ENCODE measurements at regions not wholly inside any gene's neighbourhood (a gene's known extent, or its start where the extent isn't known, plus 50 kb on each side); places are given as distances from the start of the nearest gene placed in this dataset.
A peak's percentile ranks its signal among the peaks of the same experiment; 100 is the strongest.

GRCh38 chr3:127418560-127419147 lies 130.8 kb upstream of the PRR20G start:
- Histone ChIP-seq H3K4me1 (ENCODE audit: insufficient read depth, low read length) (no peaks in the 10 kb centered on the region), H3K4me3 (ENCODE audit: insufficient read depth, low read depth, low read length) (no peak overlapping the region), H3K27me3 (ENCODE audit: insufficient read depth, low read length) (peaks cover 37% of the 10 kb centered on the region), H3K9ac (ENCODE audit: low read length) (no peak overlapping the region), H3K27ac (ENCODE audit: low read depth, low read length) (no peak overlapping the region), H3K36me3 (ENCODE audit: insufficient read depth, low read length) (no peaks in the 10 kb centered on the region), H3K79me2 (ENCODE audit: insufficient read depth, low read length) (no peaks in the 10 kb centered on the region), H3K4me2 (ENCODE audit: low read length) (no peak overlapping the region), H4K20me1 (ENCODE audit: insufficient read depth, low read length) (no peaks in the 10 kb centered on the region), H2AFZ (ENCODE audit: low read depth, low read length) (no peak overlapping the region), H3K9me3 (ENCODE audit: insufficient read depth, low read depth, low read length) (no peaks in the 10 kb centered on the region)
- Mint-ChIP-seq H3K4me1 (ENCODE audit: low read depth, unreplicated experiment) (peaks cover 31% of the 10 kb centered on the region), H3K9me3 (ENCODE audit: unreplicated experiment) (no peaks in the 10 kb centered on the region), H3K36me3 (ENCODE audit: low read depth, unreplicated experiment) (no peaks in the 10 kb centered on the region), H3K4me3 (ENCODE audit: unreplicated experiment) (no peak overlapping the region), H3K27me3 (ENCODE audit: low read depth, unreplicated experiment) (peaks cover 6% of the 10 kb centered on the region), H3K27ac (ENCODE audit: unreplicated experiment) (no peak overlapping the region)
- DNase-seq (ENCODE audit: low read depth) = no peak
- no peak for FAIRE-seq
- no peak for TF ChIP-seq CTCF (IDR thresholded peaks at IDR 0.05; ENCODE audit: insufficient read depth, low read depth, low read length)
- no peak for TF ChIP-seq EZH2 (IDR thresholded peaks at IDR 0.05; ENCODE audit: insufficient read depth, low read length)

DNA sequence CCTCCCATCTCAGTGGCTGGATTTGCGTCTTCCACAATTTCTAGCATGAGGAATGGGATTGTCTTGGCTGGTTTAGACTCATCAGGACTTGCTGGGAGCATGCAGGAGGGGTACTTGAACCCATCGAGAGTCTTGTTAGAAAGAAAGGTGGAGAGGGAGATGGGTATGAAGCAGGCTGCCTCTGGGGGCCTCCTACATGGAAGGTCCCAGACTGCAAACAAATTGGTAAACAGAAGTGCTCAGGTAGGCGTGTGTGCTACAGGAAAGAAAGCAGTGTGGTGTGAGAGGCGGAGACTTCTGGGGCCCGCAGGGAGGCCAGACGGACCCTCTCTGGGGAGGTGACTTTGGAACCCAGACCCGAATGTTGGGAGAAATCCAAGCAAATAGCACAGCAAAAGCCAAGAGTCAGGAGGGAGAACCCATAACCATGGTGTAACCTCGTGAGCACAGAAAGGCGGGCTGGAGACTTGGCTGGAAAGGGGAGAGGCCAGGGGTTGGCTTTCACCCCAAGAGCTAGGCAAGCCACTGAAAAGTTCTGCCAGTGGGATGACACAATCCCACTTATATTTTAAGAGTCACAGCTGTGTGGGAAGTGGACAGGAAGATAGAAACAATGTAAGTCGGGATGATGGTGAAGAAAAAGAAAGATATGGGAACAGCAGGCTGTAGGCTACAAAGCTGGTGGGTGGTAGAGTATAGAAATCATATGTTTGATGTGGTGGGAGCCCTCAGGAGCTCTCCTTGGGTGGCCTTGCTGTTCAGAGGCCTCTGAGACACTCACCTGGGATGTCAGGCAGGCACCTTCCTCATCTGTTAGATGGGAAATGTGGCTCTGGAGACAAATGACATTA lies 130.1 kb upstream of the PRR20G start:
- no peaks in the 10 kb centered on the region for H3K9me3 Mint-ChIP-seq (ENCODE audit: unreplicated experiment)
- H3K27me3 Mint-ChIP-seq (ENCODE audit: low read depth, unreplicated experiment) = peaks cover 6% of the 10 kb centered on the region
- no peaks in the 10 kb centered on the region for H3K36me3 Mint-ChIP-seq (ENCODE audit: low read depth, unreplicated experiment)
- TF ChIP-seq EZH2 (IDR thresholded peaks at IDR 0.05; ENCODE audit: insufficient read depth, low read length) = no peak
- no peak for TF ChIP-seq CTCF (IDR thresholded peaks at IDR 0.05; ENCODE audit: insufficient read depth, low read depth, low read length)
- Histone ChIP-seq H3K27ac (ENCODE audit: low read depth, low read length) (no peak overlapping the region), H3K79me2 (ENCODE audit: insufficient read depth, low read length) (no peaks in the 10 kb centered on the region), H3K9me3 (ENCODE audit: insufficient read depth, low read depth, low read length) (no peaks in the 10 kb centered on the region), H3K36me3 (ENCODE audit: insufficient read depth, low read length) (no peaks in the 10 kb centered on the region), H3K4me2 (ENCODE audit: low read length) (no peak overlapping the region), H3K27me3 (ENCODE audit: insufficient read depth, low read length) (peaks cover 31% of the 10 kb centered on the region), H3K4me3 (ENCODE audit: insufficient read depth, low read depth, low read length) (no peak overlapping the region), H3K4me1 (ENCODE audit: insufficient read depth, low read length) (no peaks in the 10 kb centered on the region), H4K20me1 (ENCODE audit: insufficient read depth, low read length) (no peaks in the 10 kb centered on the region), H2AFZ (ENCODE audit: low read depth, low read length) (no peak overlapping the region), H3K9ac (ENCODE audit: low read length) (no peak overlapping the region)
- no peak overlapping the region for H3K27ac Mint-ChIP-seq (ENCODE audit: unreplicated experiment)
- FAIRE-seq (no peak), DNase-seq (ENCODE audit: low read depth) (no peak)
- H3K4me3 Mint-ChIP-seq (ENCODE audit: unreplicated experiment) = no peak overlapping the region
- peaks cover 37% of the 10 kb centered on the region for H3K4me1 Mint-ChIP-seq (ENCODE audit: low read depth, unreplicated experiment)

DNA sequence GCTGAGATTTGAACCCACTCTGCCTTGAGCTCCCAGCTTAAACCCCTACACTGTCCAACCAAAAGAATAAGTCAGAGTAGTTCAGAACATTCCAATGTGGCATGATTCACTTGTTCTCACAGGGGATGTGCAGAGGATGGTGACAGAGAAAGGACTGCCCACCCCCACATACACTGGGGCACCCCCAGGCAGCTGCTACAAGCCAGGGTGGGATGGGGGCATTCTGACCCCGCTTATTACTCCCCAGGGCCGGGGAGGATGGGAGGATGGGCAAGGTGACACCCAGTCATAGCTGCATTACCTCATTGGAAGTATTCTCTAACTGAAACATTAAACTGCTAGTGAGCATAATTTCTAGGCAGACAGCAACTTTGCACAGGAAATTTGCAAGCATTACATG lies 126.0 kb upstream of the PRR20G start:
- Histone ChIP-seq H4K20me1 (ENCODE audit: insufficient read depth, low read length) (no peaks in the 10 kb centered on the region), H2AFZ (ENCODE audit: low read depth, low read length) (no peak overlapping the region), H3K36me3 (ENCODE audit: insufficient read depth, low read length) (no peaks in the 10 kb centered on the region), H3K9me3 (ENCODE audit: insufficient read depth, low read depth, low read length) (no peaks in the 10 kb centered on the region), H3K4me2 (ENCODE audit: low read length) (no peak overlapping the region), H3K27me3 (ENCODE audit: insufficient read depth, low read length) (peaks cover 17% of the 10 kb centered on the region), H3K4me1 (ENCODE audit: insufficient read depth, low read length) (no peaks in the 10 kb centered on the region), H3K27ac (ENCODE audit: low read depth, low read length) (no peak overlapping the region), H3K9ac (ENCODE audit: low read length) (no peak overlapping the region), H3K79me2 (ENCODE audit: insufficient read depth, low read length) (no peaks in the 10 kb centered on the region), H3K4me3 (ENCODE audit: insufficient read depth, low read depth, low read length) (no peak overlapping the region)
- H3K4me1 Mint-ChIP-seq (ENCODE audit: low read depth, unreplicated experiment) = peaks cover 29% of the 10 kb centered on the region
- no peak for TF ChIP-seq CTCF (IDR thresholded peaks at IDR 0.05; ENCODE audit: insufficient read depth, low read depth, low read length)
- no peak for TF ChIP-seq EZH2 (IDR thresholded peaks at IDR 0.05; ENCODE audit: insufficient read depth, low read length)
- peaks cover 15% of the 10 kb centered on the region for H3K27me3 Mint-ChIP-seq (ENCODE audit: low read depth, unreplicated experiment)
- no peak for FAIRE-seq
- no peak overlapping the region for H3K4me3 Mint-ChIP-seq (ENCODE audit: unreplicated experiment)
- peak overlapping the region; percentile 54 for H3K27ac Mint-ChIP-seq (ENCODE audit: unreplicated experiment)
- H3K9me3 Mint-ChIP-seq (ENCODE audit: unreplicated experiment) = no peaks in the 10 kb centered on the region
- H3K36me3 Mint-ChIP-seq (ENCODE audit: low read depth, unreplicated experiment) = peaks cover 2% of the 10 kb centered on the region
- no peak for DNase-seq (ENCODE audit: low read depth)
